A549 (cell line): ENCODE measurements at regions not wholly inside any gene's neighbourhood (a gene's known extent, or its start where the extent isn't known, plus 50 kb on each side); places are given as distances from the start of the nearest gene placed in this dataset.

Experiments
- ATAC-seq, 2 experiments: fragments of 200-7000 bp in 1 of 2; fragments of >200 bp in 1 of 2; cut with Nextera tagmentation in 1 of 2; cut with Tn5 transposase in 1 of 2; 3 replicates each; pipeline versions ENCODE4 v1.8.0 to v1.9.1; 2018 to 2020; ENCODE audit warnings: mild to moderate bottlenecking in 1 of 2, moderate library complexity in 1 of 2
- CTCF ChIA-PET: fragments of 300-600 bp; sonication (Branson Sonifier 250); formaldehyde crosslinking; extraction: SDS; loops from one replicate; lab custom pipeline; 2021; ENCODE audit warnings: antibody characterized with exemption, inconsistent platforms; lab: Yijun Ruan, JAX
- POLR2A ChIA-PET: fragments of 350-600 bp; formaldehyde crosslinking; extraction: SDS; loops from one replicate; lab custom pipeline; 2021; ENCODE audit warnings: antibody characterized with exemption, inconsistent platforms; lab: Yijun Ruan, JAX
- DNase-seq, 2 experiments: peaks; one replicate each; pipeline versions ENCODE4 v3.0.0 to v3.0.0-alpha.2; 2011 to 2016; ENCODE audit warnings: low read depth in 1 of 2, low spot score in 1 of 2
- FAIRE-seq: peaks from 2 replicates; lab custom pipeline; 2011; peaks lifted over from hg19 to GRCh38; lab: Jason Lieb, UNC
- H3K27ac ChIP-seq, 2 experiments: fragments of >200 bp; sonication (Bioruptor Twin); formaldehyde crosslinking; 3 replicates each; pipeline ENCODE4 v1.5.1; 2016 to 2017
- H3K4me1 ChIP-seq: fragments of >200 bp; sonication (Bioruptor Twin); formaldehyde crosslinking; 3 replicates; pipeline ENCODE4 v1.6.1; 2016
- H3K4me2 ChIP-seq: fragments of >200 bp; sonication (Bioruptor Twin); formaldehyde crosslinking; 3 replicates; pipeline ENCODE4 v1.6.1; 2016
- H3K4me3 ChIP-seq: fragments of >200 bp; sonication (Bioruptor Twin); formaldehyde crosslinking; 3 replicates; pipeline ENCODE4 v1.5.1; 2016
- H3K9me3 ChIP-seq: fragments of >200 bp; sonication (Bioruptor Twin); formaldehyde crosslinking; 3 replicates; pipeline ENCODE4 v1.6.1; 2016
- BHLHE40 ChIP-seq: IDR thresholded peaks from 2 replicates; pipeline ENCODE4 v1.6.1; 2012; ENCODE audit warnings: low read depth, low read length, inconsistent platforms
- CBX2 ChIP-seq: fragments of 200-600 bp; sonication (generic); IDR thresholded peaks from 2 replicates; pipeline ENCODE4 v1.6.1; 2016; ENCODE audit warnings: low read depth, mild to moderate bottlenecking, borderline replicate concordance
- CBX8 ChIP-seq: fragments of 200-600 bp; sonication (generic); IDR thresholded peaks from 2 replicates; pipeline ENCODE4 v1.6.1; 2016
- CHD2 ChIP-seq: fragments of 150-350 bp; IDR thresholded peaks from 2 replicates; pipeline ENCODE4 v1.6.1; 2014; ENCODE audit warnings: low read length; ENCODE audit not compliant: partially characterized antibody
- CHD4 ChIP-seq: fragments of 200-600 bp; sonication (generic); IDR thresholded peaks from 2 replicates; pipeline ENCODE4 v1.6.1; 2016; ENCODE audit warnings: antibody characterized with exemption, mild to moderate bottlenecking, borderline replicate concordance
- FOSB ChIP-seq: fragments of 250-450 bp; sonication (Bioruptor Pico); IDR thresholded peaks from 2 replicates; pipeline ENCODE4 v1.5.0; 2020; ENCODE audit warnings: mild to moderate bottlenecking, moderate library complexity
- FOSL2 ChIP-seq, 2 experiments: fragments of 450-650 bp in 1 of 2; fragments of >200 bp in 1 of 2; sonication (Bioruptor Twin) in 1 of 2; formaldehyde crosslinking; IDR thresholded peaks; 2 replicates each; pipeline versions ENCODE4 v1.5.0 to v1.6.1; 2016 to 2020; ENCODE audit warnings: mild to moderate bottlenecking in 1 of 2, moderate library complexity in 1 of 2
- FOXS1 ChIP-seq: fragments of 250-450 bp; sonication (Bioruptor Pico); IDR thresholded peaks from 2 replicates; pipeline ENCODE4 v1.5.0; 2020; ENCODE audit warnings: mild to moderate bottlenecking, moderate library complexity
- HDAC2 ChIP-seq: fragments of 200-600 bp; sonication (generic); IDR thresholded peaks from 2 replicates; pipeline ENCODE4 v1.6.1; 2016
- HOXA7 ChIP-seq: fragments of 250-450 bp; sonication (Bioruptor Pico); IDR thresholded peaks from 2 replicates; pipeline ENCODE4 v1.5.0; 2020; ENCODE audit warnings: mild to moderate bottlenecking, moderate library complexity
- HOXB13 ChIP-seq: fragments of 250-450 bp; sonication (Bioruptor Pico); IDR thresholded peaks from 2 replicates; pipeline ENCODE4 v1.5.0; 2020; ENCODE audit warnings: low read depth, mild to moderate bottlenecking, moderate library complexity
- JUNB ChIP-seq: fragments of >200 bp; sonication (Bioruptor Twin); formaldehyde crosslinking; IDR thresholded peaks from 2 replicates; pipeline ENCODE4 v1.6.1; 2016
- MYC ChIP-seq: IDR thresholded peaks from 2 replicates; pipeline ENCODE4 v1.6.1; 2012; ENCODE audit warnings: mild to moderate bottlenecking, inconsistent platforms, low read length, improper control_type of control experiment, borderline replicate concordance
- NFE2L2 ChIP-seq: fragments of 150-350 bp; conservative IDR thresholded peaks from 2 replicates; pipeline ENCODE4 v1.6.1; 2014; ENCODE audit warnings: low read length
- NPAS2 ChIP-seq: fragments of 250-450 bp; sonication (Bioruptor Pico); IDR thresholded peaks from 2 replicates; pipeline ENCODE4 v1.8.0; 2022; ENCODE audit warnings: mild to moderate bottlenecking, moderate library complexity, borderline replicate concordance
- PHF8 ChIP-seq: fragments of 200-600 bp; sonication (generic); IDR thresholded peaks from 2 replicates; pipeline ENCODE4 v1.6.1; 2016; ENCODE audit warnings: low read depth, mild to moderate bottlenecking, antibody characterized with exemption, moderate library complexity, borderline replicate concordance
- POLR2A ChIP-seq: IDR thresholded peaks from 2 replicates; pipeline ENCODE4 v1.6.1; 2012; ENCODE audit warnings: mild to moderate bottlenecking, low read length
- RARB ChIP-seq: fragments of 250-450 bp; sonication (Bioruptor Pico); IDR thresholded peaks from 2 replicates; pipeline ENCODE4 v1.8.0; 2021; ENCODE audit warnings: mild to moderate bottlenecking, moderate library complexity
- RCOR1 ChIP-seq: fragments of 150-350 bp; IDR thresholded peaks from 2 replicates; pipeline ENCODE4 v1.6.1; 2014; ENCODE audit warnings: antibody characterized with exemption, low read length, low read depth
- RFX5 ChIP-seq: fragments of 450-650 bp; IDR thresholded peaks from 2 replicates; pipeline ENCODE4 v1.7.1; 2014; ENCODE audit warnings: antibody characterized with exemption, mild to moderate bottlenecking, moderate library complexity
- SMC3 ChIP-seq: fragments of >200 bp; sonication (Bioruptor Twin); formaldehyde crosslinking; IDR thresholded peaks from 3 replicates; pipeline ENCODE4 v1.6.1; 2018; ENCODE audit warnings: inconsistent platforms
- TFCP2L1 ChIP-seq: fragments of 250-450 bp; sonication (Bioruptor Pico); IDR thresholded peaks from 2 replicates; pipeline ENCODE4 v1.5.0; 2021; ENCODE audit warnings: mild to moderate bottlenecking
- ZFP36 ChIP-seq: fragments of 450-650 bp; IDR thresholded peaks from 2 replicates; pipeline ENCODE4 v1.6.1; 2014; ENCODE audit warnings: borderline replicate concordance; ENCODE audit not compliant: partially characterized antibody
- ZNF302 ChIP-seq: fragments of 250-450 bp; sonication (Bioruptor Pico); IDR thresholded peaks from 2 replicates; pipeline ENCODE4 v1.9.0; 2021; ENCODE audit warnings: inconsistent platforms, mild to moderate bottlenecking, moderate library complexity
- ZSCAN20 ChIP-seq: fragments of 250-450 bp; sonication (Bioruptor Pico); IDR thresholded peaks from 2 replicates; pipeline ENCODE4 v1.8.0; 2022; ENCODE audit warnings: mild to moderate bottlenecking, moderate library complexity
- WGBS: methylation state at CpG from one replicate; pipeline ENCODE4 v1.1.6; 2017; ENCODE audit errors: missing lambda C conversion rate; 5-methylcytosine and 5-hydroxymethylcytosine counted together
- TF ChIP-seq, protein P1 (sequence below): fragments of 250-450 bp; sonication (Bioruptor Pico); IDR thresholded peaks from 2 replicates; pipeline ENCODE4 v1.5.0; 2020; ENCODE audit warnings: low read depth, mild to moderate bottlenecking, moderate library complexity
- TF ChIP-seq, protein P2 (sequence below): fragments of 450-650 bp; IDR thresholded peaks from 2 replicates; pipeline ENCODE4 v1.6.1; 2014; ENCODE audit warnings: antibody characterized with exemption
- TF ChIP-seq, protein P3 (sequence below): IDR thresholded peaks from 2 replicates; pipeline ENCODE4 v1.6.1; 2012
- TF ChIP-seq, protein P4 (sequence below): fragments of 200-600 bp; sonication (generic); IDR thresholded peaks from 2 replicates; pipeline ENCODE4 v1.6.1; 2016; ENCODE audit warnings: antibody characterized with exemption, mild to moderate bottlenecking, moderate library complexity

DNA sequence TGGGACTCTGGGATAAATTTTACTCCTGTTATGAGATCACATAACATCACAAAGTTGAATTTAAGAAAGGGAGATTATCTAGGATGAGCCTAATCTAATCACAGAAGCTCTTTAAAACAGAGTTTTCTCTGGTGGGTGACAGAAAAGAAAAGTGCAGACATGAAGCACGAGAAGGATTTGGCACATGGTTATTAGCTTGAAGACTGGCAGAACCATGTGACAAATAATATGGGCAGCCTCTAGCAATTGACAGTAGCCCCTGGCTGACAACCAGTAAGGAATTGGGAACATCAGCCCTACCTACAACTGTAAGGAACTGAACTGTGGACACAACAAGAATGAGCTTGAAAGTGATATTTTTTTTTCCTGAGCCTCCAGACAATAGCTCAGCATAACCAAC lies 243.1 kb downstream of the HTR1A start:
- 0% methylated on average over 1 of the region's 1 CpG for WGBS
- FAIRE-seq (no peak), ATAC-seq (no peak), DNase-seq (no peak)
- Histone ChIP-seq H3K4me2 (no peak overlapping the region), H3K4me3 (no peak overlapping the region), H3K9me3 (no peaks in the 10 kb centered on the region), H3K27ac (no peak overlapping the region), H3K4me1 (no peaks in the 10 kb centered on the region)
- ChIA-PET POLR2A (no interaction called here), CTCF (no interaction called here)
- TF ChIP-seq, protein P1, sequence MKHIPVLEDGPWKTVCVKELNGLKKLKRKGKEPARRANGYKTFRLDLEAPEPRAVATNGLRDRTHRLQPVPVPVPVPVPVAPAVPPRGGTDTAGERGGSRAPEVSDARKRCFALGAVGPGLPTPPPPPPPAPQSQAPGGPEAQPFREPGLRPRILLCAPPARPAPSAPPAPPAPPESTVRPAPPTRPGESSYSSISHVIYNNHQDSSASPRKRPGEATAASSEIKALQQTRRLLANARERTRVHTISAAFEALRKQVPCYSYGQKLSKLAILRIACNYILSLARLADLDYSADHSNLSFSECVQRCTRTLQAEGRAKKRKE (CRISPR knock-in tag) = no peak
- TF ChIP-seq ZSCAN20 (CRISPR knock-in tag) (no peak), CHD4 (no peak), SMC3 (no peak), ZFP36 (no peak), BHLHE40 (no peak), CBX8 (no peak), JUNB (no peak), FOSL2 (IDR thresholded peaks at IDR 0.05) (no peak), FOSL2 (CRISPR knock-in tag; IDR thresholded peaks at IDR 0.05) (no peak), CBX2 (no peak), RARB (CRISPR knock-in tag) (no peak), PHF8 (no peak), HOXA7 (CRISPR knock-in tag) (no peak), ZNF302 (CRISPR knock-in tag) (no peak), RFX5 (no peak), NFE2L2 (no peak), POLR2A (no peak)
- TF ChIP-seq, protein P2, sequence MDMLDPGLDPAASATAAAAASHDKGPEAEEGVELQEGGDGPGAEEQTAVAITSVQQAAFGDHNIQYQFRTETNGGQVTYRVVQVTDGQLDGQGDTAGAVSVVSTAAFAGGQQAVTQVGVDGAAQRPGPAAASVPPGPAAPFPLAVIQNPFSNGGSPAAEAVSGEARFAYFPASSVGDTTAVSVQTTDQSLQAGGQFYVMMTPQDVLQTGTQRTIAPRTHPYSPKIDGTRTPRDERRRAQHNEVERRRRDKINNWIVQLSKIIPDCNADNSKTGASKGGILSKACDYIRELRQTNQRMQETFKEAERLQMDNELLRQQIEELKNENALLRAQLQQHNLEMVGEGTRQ = no peak
- TF ChIP-seq, protein P3, sequence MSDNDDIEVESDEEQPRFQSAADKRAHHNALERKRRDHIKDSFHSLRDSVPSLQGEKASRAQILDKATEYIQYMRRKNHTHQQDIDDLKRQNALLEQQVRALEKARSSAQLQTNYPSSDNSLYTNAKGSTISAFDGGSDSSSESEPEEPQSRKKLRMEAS = no peak

DNA sequence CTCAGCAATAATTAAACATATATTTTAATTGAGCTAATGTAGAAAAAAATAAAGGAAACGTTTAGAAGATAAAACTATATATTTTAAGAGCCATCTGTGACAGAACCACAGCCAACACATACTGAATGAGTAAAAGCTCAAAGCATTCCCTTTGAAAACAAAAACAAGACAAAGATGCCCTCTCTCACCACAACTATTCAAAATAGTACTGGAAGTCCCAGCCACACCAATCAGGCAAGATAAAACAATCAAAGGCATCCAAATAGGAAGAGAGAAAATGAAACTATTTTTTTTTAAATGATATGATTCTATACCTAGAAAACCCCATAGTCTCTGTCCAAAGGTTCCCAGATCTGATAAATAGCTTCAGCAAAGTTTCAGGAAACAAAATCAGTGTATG lies 262.0 kb downstream of the HTR1A start:
- Histone ChIP-seq H3K9me3 (no peaks in the 10 kb centered on the region), H3K4me2 (no peak overlapping the region), H3K4me3 (no peak overlapping the region), H3K4me1 (no peaks in the 10 kb centered on the region), H3K27ac (no peak overlapping the region)
- ATAC-seq = no peak
- POLR2A ChIA-PET = no interaction called here
- TF ChIP-seq HDAC2 = no peak
- TF ChIP-seq NPAS2 (CRISPR knock-in tag) = no peak
- TF ChIP-seq ZSCAN20 (CRISPR knock-in tag) = no peak
- TF ChIP-seq ZNF302 (CRISPR knock-in tag) = no peak
- no peak for TF ChIP-seq RFX5
- TF ChIP-seq CBX2 = no peak
- no peak for TF ChIP-seq FOSB
- TF ChIP-seq, protein P3 = no peak
- TF ChIP-seq RCOR1 = no peak
- TF ChIP-seq HOXA7 (CRISPR knock-in tag) = no peak
- TF ChIP-seq, protein P4, sequence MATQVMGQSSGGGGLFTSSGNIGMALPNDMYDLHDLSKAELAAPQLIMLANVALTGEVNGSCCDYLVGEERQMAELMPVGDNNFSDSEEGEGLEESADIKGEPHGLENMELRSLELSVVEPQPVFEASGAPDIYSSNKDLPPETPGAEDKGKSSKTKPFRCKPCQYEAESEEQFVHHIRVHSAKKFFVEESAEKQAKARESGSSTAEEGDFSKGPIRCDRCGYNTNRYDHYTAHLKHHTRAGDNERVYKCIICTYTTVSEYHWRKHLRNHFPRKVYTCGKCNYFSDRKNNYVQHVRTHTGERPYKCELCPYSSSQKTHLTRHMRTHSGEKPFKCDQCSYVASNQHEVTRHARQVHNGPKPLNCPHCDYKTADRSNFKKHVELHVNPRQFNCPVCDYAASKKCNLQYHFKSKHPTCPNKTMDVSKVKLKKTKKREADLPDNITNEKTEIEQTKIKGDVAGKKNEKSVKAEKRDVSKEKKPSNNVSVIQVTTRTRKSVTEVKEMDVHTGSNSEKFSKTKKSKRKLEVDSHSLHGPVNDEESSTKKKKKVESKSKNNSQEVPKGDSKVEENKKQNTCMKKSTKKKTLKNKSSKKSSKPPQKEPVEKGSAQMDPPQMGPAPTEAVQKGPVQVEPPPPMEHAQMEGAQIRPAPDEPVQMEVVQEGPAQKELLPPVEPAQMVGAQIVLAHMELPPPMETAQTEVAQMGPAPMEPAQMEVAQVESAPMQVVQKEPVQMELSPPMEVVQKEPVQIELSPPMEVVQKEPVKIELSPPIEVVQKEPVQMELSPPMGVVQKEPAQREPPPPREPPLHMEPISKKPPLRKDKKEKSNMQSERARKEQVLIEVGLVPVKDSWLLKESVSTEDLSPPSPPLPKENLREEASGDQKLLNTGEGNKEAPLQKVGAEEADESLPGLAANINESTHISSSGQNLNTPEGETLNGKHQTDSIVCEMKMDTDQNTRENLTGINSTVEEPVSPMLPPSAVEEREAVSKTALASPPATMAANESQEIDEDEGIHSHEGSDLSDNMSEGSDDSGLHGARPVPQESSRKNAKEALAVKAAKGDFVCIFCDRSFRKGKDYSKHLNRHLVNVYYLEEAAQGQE = no peak
- no peak for TF ChIP-seq MYC
- no peak for TF ChIP-seq TFCP2L1
- TF ChIP-seq CHD2 = no peak
- TF ChIP-seq CHD4 = no peak
- no peak for TF ChIP-seq HOXB13 (CRISPR knock-in tag)
- no peak for TF ChIP-seq FOXS1 (CRISPR knock-in tag)
- no peak for FAIRE-seq
- DNase-seq = no peak
- CTCF ChIA-PET = interaction anchor here (1.7 kb wide), 1 partner anchor 14 kb away, joined by 4 read pairs; no protein-coding TSS in a partner anchor
- WGBS = 0% methylated on average over 1 of the region's 1 CpG
